AG09319 (cell line): ENCODE measurements at regions not wholly inside any gene's neighbourhood (a gene's known extent, or its start where the extent isn't known, plus 50 kb on each side); places are given as distances from the start of the nearest gene placed in this dataset.
"Not testable (repeated sequence)": the region's sequence is repeated elsewhere in the genome, so short reads cannot be mapped to it uniquely, and the experiment has no call there.

Source experiments
- DNase-seq: peaks from one replicate; pipeline ENCODE4 v3.0.0-alpha.2; 2010; ENCODE audit warnings: low read depth; ENCODE audit errors: extremely low read depth
- CTCF ChIP-seq: IDR thresholded peaks from 2 replicates; pipeline ENCODE4 v1.5.1; 2011; ENCODE audit warnings: low read depth, mild to moderate bottlenecking, inconsistent platforms, low read length, moderate library complexity

GRCh38 chr9:94478755-94479730, 75.8 kb upstream of the PCAT7 start:
- no peak for TF ChIP-seq CTCF
- DNase-seq, result no peak

GRCh38 chr9:94479757-94480156, 75.1 kb upstream of the PCAT7 start:
- DNase-seq, result no peak
- no peak for TF ChIP-seq CTCF

DNA sequence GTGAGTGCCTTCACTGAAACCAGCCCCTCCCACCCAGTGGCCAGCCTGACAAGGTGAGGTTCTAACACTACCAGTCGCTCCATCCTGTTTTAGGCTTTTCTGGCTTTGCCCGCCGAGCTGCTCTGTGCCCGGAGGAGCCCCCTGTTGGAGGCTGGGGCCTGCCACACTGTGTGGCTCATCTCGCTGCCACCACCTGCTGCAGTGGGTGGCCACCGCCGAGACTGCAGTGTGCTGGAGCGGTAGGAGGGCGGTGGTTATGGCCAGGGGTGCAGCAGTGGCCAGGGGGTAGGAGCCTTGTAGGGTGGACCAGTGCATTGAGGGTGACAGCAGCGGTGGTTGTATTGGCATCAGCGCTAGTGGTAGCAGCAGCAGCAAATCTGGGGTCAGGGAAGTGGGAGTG, 74.7 kb upstream of the PCAT7 start:
- DNase-seq, result no peak
- no peak for TF ChIP-seq CTCF

- no peak for TF ChIP-seq CTCF
- no peak for DNase-seq
These were observed 72.8 kb upstream of the PCAT7 start for GRCh38 chr9:94482110-94482509.

GRCh38 chr9:94490465-94490864, 64.4 kb upstream of the PCAT7 start:
- TF ChIP-seq CTCF, result no peak
- no peak for DNase-seq

DNA sequence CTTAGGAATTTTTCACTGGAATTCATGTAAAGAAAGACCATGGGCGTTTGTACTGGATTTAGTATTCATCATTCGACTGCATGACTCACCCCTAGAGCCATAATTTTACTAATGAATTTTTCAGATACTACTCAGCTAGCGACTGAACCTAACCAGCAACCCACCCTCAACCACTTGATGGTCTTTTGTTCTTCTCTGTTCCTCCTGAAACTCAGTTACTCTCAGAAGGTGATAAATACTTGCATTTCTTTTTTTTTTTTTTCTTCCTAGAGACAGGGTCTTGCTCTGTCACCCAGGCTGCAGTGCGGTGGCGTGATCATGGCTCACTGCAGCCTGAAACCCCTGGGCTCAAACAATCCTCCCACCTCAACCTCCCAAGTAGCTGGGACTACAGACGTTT, 62.8 kb upstream of the PCAT7 start:
- DNase-seq, result not testable (repeated sequence)

- DNase-seq, result no peak
- TF ChIP-seq CTCF, result no peak
These were observed 56.0 kb upstream of the PCAT7 start for GRCh38 chr9:94498801-94499453.

DNA sequence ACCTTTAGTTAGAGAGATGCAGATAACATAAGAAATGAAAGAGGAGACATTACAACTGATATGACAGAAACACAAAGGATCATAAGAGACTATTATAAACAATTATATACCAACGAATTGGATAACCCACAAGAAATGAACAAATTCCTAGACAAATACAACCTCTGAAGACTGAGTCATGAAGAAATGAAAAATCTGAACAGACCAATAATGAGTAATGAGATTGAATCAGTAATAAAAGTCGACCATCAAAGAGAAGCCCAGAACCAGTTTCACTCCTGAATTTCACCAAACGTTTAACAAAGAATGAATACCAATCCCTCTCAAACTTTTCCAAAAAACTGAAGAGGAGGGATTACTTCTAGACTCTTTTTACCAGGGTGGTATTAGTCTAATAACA, 50.5 kb upstream of the PCAT7 start:
- TF ChIP-seq CTCF, result no peak
- no peak for DNase-seq
